ENCODE measurements at regions not wholly inside any gene's neighbourhood (a gene's known extent, or its start where the extent isn't known, plus 50 kb on each side); places are given as distances from the start of the nearest gene placed in this dataset.
A peak's percentile ranks its signal among the peaks of the same experiment; 100 is the strongest.

- 84 to 90% methylated on average over 6 of the region's 6 CpGs for WGBS, 2 donors
- Histone ChIP-seq H3K36me3 (no peaks in the 10 kb centered on the region), H3K27ac (no peak overlapping the region), H3K27me3 (no peaks in the 10 kb centered on the region), H3K9me3 (no peaks in the 10 kb centered on the region), H3K4me1 (no peaks in the 10 kb centered on the region), H3K4me3 (replicated peaks in 1 of 3) (no peak overlapping the region)
- intact Hi-C loops (cut with DNase I): no loop called here
- DNase-seq: no peak
- TF ChIP-seq POLR2A (IDR thresholded peaks at IDR 0.05) (no peak), CTCF (IDR thresholded peaks at IDR 0.05) (no peak)
Measured at GRCh38 chr6:106832766-106833510, 141.6 kb downstream of the CD24 start.

DNA sequence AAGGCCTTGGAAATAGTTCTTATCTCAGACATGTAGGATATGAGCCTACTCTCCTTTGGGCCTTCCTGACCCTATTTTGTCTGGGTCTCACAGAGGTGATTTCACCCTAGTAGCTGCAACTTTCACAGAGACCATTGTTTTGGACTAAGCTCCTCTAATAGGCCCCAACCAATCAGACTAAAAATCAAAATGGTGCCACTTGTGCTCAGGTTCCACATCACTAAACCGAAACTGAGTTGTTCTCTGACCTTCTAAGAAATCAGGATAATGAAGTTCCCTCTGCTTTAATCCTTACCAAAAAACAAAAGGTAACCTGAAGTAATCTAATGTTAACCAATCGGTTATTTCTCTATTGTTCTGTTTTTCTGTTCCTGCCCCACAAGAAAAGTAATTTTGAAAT, 143.6 kb downstream of the CD24 start:
- 79 to 86% methylated on average over 2 of the region's 2 CpGs for WGBS, 2 donors
- Histone ChIP-seq H3K9me3 (no peaks in the 10 kb centered on the region), H3K27me3 (no peaks in the 10 kb centered on the region), H3K36me3 (no peaks in the 10 kb centered on the region), H3K4me1 (no peaks in the 10 kb centered on the region), H3K4me3 (replicated peaks in 1 of 3) (no peak overlapping the region), H3K27ac (no peak overlapping the region)
- no peak for TF ChIP-seq CTCF (IDR thresholded peaks at IDR 0.05)
- TF ChIP-seq POLR2A (IDR thresholded peaks at IDR 0.05): no peak
- no peak for DNase-seq
- intact Hi-C loops (cut with DNase I): no loop called here

- intact Hi-C loops (cut with DNase I): no loop called here
- no peaks in the 10 kb centered on the region for H3K9me3 ChIP-seq
- H3K27ac ChIP-seq: no peak overlapping the region
- no peak overlapping the region for H3K4me3 ChIP-seq (replicated peaks in 1 of 3)
- TF ChIP-seq CTCF (IDR thresholded peaks at IDR 0.05) (no peak), POLR2A (IDR thresholded peaks at IDR 0.05) (no peak)
- H3K36me3 ChIP-seq: no peaks in the 10 kb centered on the region
- WGBS, 2 donors: 90 to 93% methylated on average over 4 of the region's 4 CpGs
- DNase-seq: no peak
- peaks cover 9 to 10% of the 10 kb centered on the region in 2 donors for H3K4me1 ChIP-seq
- no peaks in the 10 kb centered on the region for H3K27me3 ChIP-seq
Measured at GRCh38 chr6:106829451-106829850, 145.1 kb downstream of the CD24 start.

GRCh38 chr6:106827081-106827480, 147.4 kb downstream of the CD24 start:
- H3K4me3 ChIP-seq (replicated peaks in 1 of 3): no peak overlapping the region
- intact Hi-C loops (cut with DNase I): no loop called here
- no peak for DNase-seq
- H3K36me3 ChIP-seq: no peaks in the 10 kb centered on the region
- TF ChIP-seq POLR2A (IDR thresholded peaks at IDR 0.05): no peak
- no peak for TF ChIP-seq CTCF (IDR thresholded peaks at IDR 0.05)
- 87 to 95% methylated on average over 3 of the region's 3 CpGs for WGBS, 2 donors
- H3K27ac ChIP-seq: no peak overlapping the region
- no peaks in the 10 kb centered on the region for H3K9me3 ChIP-seq
- no peaks in the 10 kb centered on the region for H3K27me3 ChIP-seq
- peaks cover 17 to 29% of the 10 kb centered on the region in 2 donors for H3K4me1 ChIP-seq

DNA sequence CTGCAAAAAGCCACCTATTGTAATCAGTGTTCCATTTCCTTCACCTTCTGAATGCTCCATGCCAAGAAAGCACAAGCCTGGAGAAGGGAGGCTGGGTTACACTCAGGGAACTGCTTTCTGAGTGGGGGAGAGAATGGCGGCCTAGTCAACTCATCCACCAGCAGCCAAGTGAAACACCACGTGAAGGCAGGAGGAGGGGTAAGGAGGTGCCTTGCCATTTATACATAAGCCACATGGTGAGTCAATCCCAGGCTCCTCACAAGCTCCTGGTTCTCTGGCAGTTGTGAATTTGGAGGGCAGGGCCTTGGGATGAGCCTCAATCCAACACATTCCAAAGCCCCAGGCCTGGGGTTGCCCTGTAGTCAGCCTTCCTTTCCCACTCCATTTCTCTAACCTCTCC, 149.4 kb downstream of the CD24 start:
- Histone ChIP-seq H3K27ac (peak overlapping the region; percentile 89 to 97 (median 94)), H3K4me3 (replicated peaks in 1 of 3) (no peak overlapping the region), H3K4me1 (peaks cover 17 to 33% of the 10 kb centered on the region in 2 donors), H3K27me3 (no peaks in the 10 kb centered on the region), H3K36me3 (no peaks in the 10 kb centered on the region), H3K9me3 (no peaks in the 10 kb centered on the region)
- peak in 1 of 2 donors; percentile 21 for TF ChIP-seq POLR2A (IDR thresholded peaks at IDR 0.05)
- no peak for TF ChIP-seq CTCF (IDR thresholded peaks at IDR 0.05)
- intact Hi-C loops (cut with DNase I): no loop called here
- DNase-seq: peak; percentile 50 to 58
- 80 to 90% methylated on average over 2 of the region's 2 CpGs for WGBS, 2 donors

All from thyroid gland (tissue), 4 donors.